GM18499 (cell line): ENCODE measurements at regions not wholly inside any gene's neighbourhood (a gene's known extent, or its start where the extent isn't known, plus 50 kb on each side); places are given as distances from the start of the nearest gene placed in this dataset.
"Not testable (repeated sequence)": the region's sequence is repeated elsewhere in the genome, so short reads cannot be mapped to it uniquely, and the experiment has no call there.

Experiments
- ATAC-seq: cut with Tn5 transposase; IDR thresholded peaks from one replicate; pipeline ENCODE4 v1.9.1; 2021; ENCODE audit warnings: moderate number of reproducible peaks; ENCODE audit not compliant: insufficient read depth, unreplicated experiment

DNA sequence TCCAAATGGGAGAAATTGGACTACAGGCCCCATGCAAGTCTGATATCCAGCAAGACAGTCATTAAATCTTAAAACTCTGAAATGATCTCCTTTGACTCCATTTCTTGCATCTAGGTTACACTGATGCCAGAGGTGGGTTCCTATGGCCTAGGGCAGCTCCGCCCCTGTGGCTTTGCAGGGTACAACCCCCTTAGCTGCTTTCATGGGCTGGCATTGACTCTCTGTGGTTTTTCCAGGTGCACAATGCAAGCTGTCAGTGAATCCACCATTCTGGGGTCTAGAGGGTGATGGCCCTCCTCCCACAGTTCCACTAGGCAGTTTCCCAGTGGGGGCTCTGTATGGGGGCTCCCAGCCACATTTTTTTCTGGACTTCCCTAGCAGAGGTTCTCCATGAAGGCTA, 228.5 kb upstream of the ADAMTS3 start:
- no peak for ATAC-seq

DNA sequence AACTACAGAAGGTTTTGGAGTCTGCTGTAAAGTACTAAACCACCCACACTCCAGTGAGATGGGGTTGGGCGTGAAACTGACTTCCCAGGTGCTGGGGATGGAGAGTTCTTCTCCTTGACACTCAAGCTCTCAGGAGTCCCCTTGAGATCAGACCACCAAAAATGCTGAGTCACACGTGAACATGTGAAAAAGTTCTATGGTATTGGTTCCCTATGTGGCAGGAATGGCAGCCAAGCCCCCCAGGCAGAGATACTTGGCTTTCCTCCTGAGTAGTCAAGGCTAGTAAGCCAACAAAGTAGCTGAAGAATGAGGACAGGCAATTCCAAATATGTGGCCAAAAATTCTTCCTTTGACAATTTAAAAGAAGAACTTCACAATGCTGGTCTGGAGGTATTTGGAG, 222.0 kb upstream of the ADAMTS3 start:
- ATAC-seq, result no peak

DNA sequence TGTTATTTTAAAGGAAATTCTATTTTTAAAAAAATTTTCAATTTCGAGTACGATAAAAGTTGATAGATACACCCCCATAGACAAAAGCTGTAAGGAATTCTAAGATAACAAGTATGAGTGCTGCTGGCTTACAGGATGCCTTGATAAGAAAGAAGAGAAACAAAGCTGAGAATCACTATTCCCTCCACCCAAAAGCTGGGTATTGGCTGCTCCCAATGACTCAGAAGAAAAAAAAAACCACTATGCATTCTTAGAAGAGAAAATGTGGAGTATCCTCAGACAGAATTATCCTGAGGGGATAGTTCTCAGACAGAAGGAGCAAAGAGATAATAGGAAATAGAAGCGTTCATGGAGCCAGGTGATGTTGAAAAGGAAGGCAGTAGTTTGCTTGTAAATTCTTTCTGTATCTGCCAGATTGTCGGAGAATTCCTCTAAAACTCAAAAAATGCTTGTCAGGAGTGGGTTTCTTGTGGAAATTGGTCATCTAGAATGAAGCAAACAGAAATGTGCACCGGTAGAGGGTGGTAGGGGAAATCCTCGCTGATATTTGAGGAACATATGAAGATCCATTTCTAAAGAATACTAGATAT, 217.5 kb upstream of the ADAMTS3 start:
- ATAC-seq, result no peak

DNA sequence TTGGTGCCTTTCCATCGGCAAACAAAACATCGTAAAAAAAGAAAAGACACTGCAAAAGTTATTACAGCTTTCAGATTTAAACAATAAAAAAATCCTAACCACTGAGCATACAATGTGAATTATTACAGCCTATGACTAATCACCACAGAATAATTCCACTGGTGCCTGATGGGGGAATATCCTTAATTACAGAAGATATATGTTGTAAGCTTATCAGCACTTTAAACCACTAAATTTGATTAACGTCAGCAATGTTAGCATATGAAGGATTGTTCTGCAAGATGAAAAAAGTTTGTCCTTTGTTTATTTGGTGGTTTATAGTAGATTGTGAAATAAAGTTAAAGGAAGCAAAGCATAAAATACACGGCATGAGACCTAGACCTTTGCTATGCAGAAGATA, 210.2 kb upstream of the ADAMTS3 start:
- ATAC-seq, result no peak

DNA sequence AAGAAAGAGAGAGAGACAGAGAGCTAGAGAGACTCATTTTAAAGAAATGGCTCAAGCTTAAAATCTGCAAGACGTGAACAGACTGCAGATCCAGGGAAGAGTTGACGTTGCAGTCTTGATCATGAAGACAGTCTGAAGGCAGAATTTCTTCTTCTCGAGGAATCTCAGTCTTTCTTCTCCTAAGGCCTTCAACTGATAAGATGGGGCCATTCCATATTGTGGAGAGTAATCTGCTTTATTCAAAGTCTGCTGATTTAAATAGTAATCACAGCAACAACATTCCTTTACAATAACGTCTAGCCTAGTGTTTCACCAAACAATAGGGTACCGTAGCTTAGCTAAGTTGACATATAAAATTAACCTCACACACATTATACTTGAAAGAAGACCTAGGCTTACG, 208.4 kb upstream of the ADAMTS3 start:
- no peak for ATAC-seq

DNA sequence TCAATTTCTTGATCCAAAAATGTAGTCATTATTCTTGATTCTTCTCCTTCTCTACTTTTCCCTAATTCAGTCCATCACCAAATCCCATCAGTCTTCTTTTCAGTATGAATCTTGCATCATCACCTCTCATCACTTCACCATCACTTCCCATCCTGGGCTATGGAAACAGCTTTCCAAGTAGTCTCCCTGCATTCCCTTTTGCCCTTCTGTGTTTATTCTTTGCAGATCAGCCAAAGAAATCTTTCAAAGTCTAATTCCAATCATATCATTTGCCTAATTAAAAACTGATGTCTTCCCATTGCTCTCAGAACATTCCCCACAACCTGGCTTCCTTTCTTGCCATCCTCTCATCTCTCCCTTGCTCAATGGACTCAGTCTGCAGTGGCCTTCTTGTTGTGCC, 201.7 kb upstream of the ADAMTS3 start:
- ATAC-seq, result no peak

DNA sequence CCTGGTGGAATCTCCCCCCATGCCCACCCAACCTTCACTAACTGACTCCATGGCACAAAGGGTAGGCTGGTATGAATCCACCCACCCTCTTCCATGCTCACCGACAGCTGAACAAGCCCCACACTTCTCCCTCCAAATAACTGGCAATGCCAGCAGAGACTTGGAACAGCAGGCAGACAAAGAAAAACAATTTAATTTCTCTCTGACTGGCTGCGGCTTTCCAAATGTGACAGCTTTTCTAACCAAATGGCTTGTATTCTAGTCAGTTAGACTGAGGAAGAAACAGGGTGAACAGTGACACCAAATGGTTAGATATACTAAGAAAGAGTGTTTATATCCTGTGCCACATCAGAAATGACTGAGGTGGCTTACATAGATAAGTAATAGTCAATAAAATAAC, 199.3 kb upstream of the ADAMTS3 start:
- no peak for ATAC-seq

DNA sequence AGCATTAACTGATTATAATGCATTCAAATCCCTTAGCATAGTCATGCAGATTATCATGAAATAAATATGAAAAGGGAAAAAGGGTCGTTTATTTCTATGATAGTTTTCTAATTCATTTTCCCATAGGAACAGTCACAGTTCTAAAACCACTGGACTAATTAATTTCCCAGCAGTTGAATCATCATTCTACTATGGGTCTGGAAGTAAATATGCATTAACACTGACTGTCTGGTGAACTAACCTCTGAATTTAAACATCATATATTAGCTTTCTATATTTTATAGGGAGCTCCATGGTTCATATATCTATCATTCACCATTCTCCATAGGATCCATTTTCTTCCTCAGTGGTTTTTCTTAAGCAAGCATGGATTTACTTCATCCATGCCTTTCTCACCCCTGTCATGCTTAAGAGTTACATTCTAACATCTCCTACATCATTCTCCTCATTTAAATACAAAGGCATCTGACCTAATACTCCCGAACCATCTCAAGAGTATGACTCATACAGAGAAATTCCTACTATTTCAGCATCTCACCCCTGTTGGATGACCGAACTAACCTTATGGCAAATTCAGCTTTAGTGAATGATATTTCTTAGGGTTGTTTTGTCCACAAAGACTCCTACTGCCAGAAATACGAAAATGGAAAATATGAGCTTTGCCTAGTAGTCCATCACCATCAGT, 198.7 kb upstream of the ADAMTS3 start:
- ATAC-seq, result no peak

DNA sequence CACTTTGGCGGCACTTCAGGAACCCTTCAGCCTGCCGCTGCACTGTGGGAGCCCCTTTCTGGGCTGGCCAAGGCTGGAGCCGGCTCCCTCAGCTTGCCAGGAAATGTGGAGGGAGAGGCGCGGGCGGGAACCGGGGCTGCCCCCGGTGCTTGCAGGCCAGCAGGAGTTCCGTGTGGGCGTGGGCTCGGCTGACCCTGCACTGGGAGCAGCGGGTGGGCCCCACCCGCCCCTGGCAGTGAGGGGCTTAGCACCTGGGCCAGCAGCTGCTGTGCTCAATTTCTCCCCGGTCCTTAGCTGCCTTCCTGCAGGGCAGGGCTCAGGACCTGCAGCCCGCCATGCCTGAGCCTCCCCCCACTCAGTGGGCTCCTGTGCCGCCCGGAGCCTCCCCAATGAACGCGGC, 196.8 kb upstream of the ADAMTS3 start:
- ATAC-seq, result not testable (repeated sequence)

DNA sequence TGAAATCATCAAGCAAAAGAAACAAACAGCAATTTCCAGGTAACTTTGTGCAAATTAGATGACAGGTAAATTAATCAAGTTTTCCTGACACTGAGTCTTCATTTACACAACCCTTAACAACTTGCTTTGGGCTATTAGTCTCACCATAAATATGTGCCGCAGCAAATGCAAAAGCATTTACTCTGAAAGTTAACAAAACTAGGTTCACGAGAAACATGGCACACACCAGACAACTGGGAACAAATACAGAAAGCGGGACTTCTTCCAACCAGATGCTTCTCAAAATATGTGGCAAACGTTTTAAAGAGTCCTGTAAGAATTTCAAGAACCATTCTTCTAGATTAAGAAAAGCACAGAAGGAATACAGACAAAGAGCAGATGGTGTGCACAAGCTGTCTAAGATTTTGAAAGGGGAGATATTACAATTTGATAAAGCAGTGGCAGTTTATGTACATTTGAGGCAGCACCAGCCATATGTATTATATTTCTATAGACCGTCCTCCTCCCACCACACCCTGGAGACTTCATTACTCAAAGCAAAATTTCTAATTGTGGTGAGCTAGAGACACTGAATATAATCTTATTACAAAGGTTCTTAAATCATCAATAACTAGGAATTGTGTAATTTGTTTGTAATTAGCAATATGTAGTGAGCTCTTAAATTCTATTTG, 192.5 kb upstream of the ADAMTS3 start:
- ATAC-seq, result no peak

DNA sequence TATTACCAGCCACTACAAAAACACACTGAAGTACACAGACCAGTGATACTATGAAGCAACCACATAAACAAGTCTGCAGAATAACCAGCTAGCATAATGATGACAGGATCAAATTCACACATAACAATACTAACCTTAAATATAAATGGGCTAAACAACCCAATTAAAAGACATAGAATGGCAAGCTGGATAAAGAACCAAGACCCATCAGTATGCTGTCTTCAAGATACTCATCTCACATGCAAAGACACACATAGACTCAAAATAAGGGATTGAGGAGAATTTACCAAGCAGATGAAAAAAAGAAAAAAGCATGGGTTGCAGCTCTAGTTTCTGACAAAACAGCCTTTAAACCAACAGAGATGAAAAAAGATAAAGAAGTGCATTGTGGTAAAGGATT, 184.4 kb upstream of the ADAMTS3 start:
- ATAC-seq, result not testable (repeated sequence)

DNA sequence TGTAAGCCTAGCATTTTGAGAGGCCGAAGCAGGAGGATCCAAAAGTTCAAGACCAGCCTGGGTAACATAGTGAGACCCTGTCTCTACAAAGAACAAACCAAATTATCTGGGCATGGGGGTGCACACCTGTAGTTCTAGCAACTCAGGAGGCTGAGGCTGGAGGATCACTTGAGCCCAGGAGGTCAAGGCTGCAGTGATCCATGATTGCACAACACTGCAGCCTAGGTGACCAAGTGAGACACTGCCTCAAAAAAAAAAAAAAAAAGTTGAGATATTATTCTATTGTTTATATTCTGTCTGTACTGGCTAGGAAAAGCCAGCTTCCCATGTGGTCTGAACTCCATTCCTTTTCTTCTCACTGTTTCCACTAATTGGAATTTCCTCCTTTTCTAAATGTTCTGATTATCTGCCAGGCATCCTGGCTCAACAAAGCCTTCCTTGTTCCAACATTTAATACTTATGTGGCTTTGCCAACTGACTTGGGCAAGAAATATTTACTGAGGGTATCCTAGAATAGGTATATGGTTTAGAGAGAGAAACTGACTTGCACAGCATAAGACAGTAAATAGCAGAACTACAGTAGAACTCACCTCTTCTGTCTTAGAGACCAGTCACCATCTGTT, 175.2 kb upstream of the ADAMTS3 start:
- ATAC-seq, result no peak

DNA sequence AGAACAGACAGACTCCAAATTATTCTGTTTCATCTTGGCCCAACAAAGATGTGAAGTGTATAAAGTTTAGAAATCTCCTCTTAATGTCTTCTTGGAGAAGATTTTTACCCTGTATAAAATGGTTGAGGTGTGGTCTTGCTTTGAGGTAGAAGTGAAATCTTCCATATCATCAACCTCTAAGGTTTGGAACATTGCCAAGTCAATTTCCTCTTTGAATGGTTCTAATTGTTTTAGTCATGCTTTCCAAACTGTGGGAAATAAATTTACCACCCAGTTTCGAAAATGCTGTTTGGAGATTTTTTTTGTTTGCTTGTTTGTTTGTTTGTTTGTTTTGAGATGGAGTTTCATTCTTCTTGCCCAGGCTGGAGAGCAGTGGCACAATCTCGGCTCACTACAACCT, 174.1 kb upstream of the ADAMTS3 start:
- ATAC-seq, result no peak

DNA sequence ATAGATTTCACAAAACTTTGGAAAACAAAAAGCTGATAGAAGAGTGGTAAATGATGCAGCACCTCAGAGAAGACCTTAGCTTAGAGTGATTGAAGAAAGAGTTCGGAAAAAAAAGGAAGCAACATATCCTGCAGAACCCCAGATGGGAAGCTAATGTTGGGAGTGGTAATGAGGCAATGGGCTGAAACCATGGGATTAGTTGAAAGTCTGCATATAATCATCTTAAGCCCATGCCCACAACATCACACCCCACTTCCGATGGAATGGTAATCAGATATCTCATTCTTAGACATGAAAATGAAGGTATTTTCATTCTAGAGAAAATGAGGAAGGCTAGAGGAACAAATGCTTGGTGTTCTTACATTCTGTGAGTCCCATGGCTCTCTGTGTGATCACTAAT, 146.3 kb upstream of the ADAMTS3 start:
- no peak for ATAC-seq

DNA sequence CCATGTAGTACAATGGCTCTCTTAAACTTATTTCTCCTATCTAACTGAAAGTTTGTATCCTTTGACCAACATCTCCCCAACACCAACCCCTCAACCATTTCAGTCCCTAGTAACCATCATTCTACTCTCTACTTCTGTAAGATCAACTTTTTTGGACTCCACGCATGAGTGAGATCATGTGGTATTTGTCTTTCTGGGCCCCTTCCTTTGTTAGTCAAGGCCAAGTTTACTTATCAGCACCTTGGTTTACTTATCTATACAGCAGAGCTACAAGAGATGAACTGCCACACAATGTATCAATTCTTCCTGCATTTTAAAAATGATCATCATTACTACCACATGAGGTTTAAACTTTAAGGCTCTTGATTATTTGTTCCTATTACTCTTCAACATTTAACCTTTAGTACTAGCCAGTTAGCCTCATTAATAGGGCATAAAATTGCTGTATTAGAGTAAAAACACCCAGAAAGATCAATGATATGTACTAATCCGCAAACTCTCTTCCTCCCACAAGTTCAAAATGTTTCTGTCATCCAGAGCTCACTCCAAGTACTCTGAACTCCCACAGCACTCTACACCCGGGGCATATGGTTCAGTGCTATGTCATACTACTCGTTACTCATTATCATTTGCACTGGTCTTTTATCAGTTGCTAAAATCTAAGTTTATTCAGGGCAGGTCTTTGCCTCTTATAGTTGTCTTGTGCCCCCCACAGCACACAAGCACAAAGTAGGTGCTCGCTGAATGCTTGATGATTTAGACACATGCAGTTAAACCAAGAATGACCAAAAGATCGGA, 145.7 kb upstream of the ADAMTS3 start:
- no peak for ATAC-seq

DNA sequence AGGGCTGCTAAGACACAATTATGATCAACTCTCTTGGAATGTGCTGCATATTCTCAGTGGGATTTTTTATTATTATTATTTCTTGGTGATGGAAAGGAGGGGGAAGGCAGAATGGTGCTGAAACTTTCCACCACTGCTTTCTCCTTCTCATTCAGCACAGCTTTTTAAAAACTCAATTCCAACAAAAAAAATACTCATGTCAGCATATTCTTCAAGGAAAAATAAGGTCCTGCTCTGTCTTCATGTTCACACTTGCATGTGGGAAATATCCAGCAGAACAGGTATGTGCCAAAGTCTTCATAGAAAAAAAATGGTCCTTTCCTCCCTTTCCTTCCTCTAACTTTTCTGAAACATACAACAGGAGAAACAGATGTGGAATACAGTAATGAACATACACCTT, 144.0 kb upstream of the ADAMTS3 start:
- ATAC-seq, result no peak

DNA sequence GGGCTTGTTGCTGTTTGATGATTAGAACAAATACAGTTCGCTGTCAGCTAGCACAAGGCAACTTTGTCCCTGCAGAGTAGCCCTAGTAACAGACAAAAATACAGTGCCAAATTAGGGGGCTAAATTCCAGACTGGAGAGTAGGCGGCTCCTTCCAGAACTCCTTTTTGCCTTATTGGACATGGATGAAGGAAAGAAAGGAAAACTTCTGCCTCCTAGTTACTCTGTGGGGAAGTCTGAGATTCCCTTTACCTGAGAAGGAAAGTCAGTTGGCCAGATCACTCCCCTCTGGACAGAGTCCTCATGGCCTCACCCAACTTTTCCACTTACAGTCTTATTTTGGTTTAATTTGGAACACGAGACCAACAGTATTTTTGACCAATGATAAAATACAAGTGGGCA, 140.5 kb upstream of the ADAMTS3 start:
- no peak for ATAC-seq

DNA sequence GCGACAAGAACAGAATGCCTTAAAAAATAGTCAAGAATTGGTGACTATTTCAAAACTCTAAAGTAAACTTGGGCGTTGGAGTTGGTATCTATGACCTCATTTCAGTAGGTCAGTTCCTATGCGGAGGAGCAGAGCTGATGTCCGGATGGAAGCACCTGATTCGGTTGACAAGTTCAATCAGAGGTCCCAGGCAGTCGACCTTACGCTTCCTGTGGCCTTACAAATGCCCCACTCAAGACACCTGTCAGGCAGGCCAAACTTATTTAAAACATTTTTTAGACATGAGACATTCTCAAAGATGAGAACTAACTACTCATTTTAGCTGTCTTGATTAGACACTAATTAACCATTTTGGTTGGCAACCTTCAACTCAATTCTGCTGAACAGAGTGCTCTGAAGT, 137.7 kb upstream of the ADAMTS3 start:
- ATAC-seq, result no peak

DNA sequence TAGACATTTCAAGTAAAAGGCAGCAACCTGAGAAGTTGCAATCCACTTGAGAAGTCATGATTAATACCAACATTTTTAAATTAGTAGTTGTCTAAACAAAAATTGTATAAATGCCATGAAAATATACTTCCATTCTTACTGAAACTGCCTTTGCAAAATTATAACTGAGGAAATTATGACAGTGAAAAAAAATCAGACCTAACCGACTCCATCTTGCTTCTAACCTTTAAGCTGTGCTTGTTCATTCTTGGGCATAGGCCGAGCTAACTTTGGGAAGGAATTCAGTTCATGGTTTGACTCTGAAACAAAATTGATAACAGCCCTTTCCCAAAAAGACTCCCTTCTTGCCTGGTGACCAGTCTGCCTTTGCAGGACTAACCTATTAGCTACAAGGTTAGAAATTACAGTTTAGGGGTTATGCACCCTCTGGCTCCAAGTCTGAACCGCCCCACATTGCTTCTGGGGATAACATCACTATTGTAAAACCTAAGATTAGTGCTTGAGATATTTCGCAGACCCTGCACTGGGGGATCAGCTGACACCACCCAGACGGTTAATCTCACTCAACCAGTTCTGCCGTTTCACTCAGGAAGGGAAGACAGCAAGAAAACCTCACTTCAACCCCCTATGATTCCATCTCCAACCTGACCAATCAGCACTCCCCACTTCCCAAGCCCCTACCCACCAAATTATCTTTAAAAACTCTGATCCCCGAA, 136.1 kb upstream of the ADAMTS3 start:
- ATAC-seq, result not testable (repeated sequence)

DNA sequence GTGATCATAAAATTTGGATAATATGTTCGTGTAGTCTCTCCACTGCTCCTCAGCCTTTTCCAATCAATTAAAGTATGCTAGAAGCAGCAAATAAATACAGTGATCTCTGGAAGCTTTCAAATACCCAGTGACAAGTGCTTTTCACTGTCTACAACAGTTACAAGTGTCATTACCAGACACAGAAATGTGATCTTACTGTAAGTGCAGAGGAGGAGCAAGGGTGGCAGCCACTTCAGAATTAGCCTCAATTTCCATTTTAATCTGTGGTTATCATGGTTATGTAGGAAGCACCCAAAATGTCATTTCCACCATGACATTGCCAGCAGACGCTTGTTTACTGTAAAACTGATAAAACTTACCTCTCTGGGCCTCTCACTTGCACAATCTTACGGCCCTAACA, 133.9 kb upstream of the ADAMTS3 start:
- ATAC-seq, result no peak
